Breast epithelium (tissue), 4 donors: ENCODE measurements at regions not wholly inside any gene's neighbourhood (a gene's known extent, or its start where the extent isn't known, plus 50 kb on each side); places are given as distances from the start of the nearest gene placed in this dataset.
"Not testable (repeated sequence)": the region's sequence is repeated elsewhere in the genome, so short reads cannot be mapped to it uniquely, and the experiment has no call there.

ENCODE experiments used
- DNase-seq, 2 donors: peaks; one replicate each; pipeline ENCODE4 v3.0.0-alpha.2; 2019; ENCODE audit warnings: low spot score in 2 of 2
- H3K27ac ChIP-seq, 2 donors: fragments of 200-600 bp; sonication (generic) in 1 of 2; one replicate each; pipeline ENCODE4 v1.5.1; 2016 to 2019; ENCODE audit warnings: mild to moderate bottlenecking in 1 of 2
- H3K27me3 ChIP-seq, 2 donors: fragments of 200-600 bp; sonication (generic) in 1 of 2; one replicate each; pipeline versions ENCODE4 v1.5.1 to v1.6.0; 2017 to 2019; ENCODE audit warnings: control low read depth in 1 of 2, mild to moderate bottlenecking in 1 of 2
- H3K36me3 ChIP-seq: fragments of 200-600 bp; one replicate; pipeline ENCODE4 v1.5.1; 2019
- H3K4me1 ChIP-seq, 2 donors: fragments of 200-600 bp; sonication (generic); one replicate each; pipeline ENCODE4 v1.5.1; 2016 to 2019; ENCODE audit warnings: control low read depth in 1 of 2
- H3K4me3 ChIP-seq, 3 donors: fragments of 200-600 bp; sonication (generic); 1 replicate in 2 of 3; 2 replicates in 1 of 3; pipeline ENCODE4 v1.5.1; 2016 to 2019; ENCODE audit warnings: mild to moderate bottlenecking in 3 of 3, moderate library complexity in 2 of 3
- H3K9me3 ChIP-seq, 2 donors: fragments of 200-600 bp; sonication (generic) in 1 of 2; one replicate each; pipeline ENCODE4 v1.5.1; 2016 to 2019; ENCODE audit warnings: control low read depth in 1 of 2
- intact Hi-C: fragments of 100-400 bp; cut with DNase I; formaldehyde crosslinking; loops from one replicate; pipeline ENCODE4 v1.15.1; 2023; ENCODE audit warnings: low total_unique reads

DNA sequence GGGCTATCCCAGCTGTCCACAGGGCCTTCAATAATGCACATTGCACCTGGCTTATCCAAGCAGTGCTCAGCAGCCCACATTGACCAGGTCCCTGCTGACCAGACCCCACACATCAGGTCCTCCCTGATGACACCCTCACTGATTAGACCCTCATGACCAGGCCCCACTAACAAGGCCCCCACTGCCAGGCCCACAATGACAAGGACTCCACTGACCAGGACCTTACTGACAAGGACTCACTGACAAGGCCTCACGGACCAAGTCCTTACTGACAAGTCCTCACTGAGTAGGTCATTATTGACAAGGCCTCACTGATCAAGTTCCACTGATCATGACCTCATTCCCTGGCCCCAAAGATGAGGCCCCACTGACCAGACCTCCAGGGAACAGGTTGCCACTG, 3837.8 kb upstream of the OR11H1 start:
- H3K36me3 ChIP-seq, H3K27me3 ChIP-seq, H3K9me3 ChIP-seq, H3K27ac ChIP-seq, H3K4me3 ChIP-seq, intact Hi-C loops, H3K4me1 ChIP-seq: not testable (repeated sequence)
- DNase-seq: peak in 1 of 2 donors; percentile 33

DNA sequence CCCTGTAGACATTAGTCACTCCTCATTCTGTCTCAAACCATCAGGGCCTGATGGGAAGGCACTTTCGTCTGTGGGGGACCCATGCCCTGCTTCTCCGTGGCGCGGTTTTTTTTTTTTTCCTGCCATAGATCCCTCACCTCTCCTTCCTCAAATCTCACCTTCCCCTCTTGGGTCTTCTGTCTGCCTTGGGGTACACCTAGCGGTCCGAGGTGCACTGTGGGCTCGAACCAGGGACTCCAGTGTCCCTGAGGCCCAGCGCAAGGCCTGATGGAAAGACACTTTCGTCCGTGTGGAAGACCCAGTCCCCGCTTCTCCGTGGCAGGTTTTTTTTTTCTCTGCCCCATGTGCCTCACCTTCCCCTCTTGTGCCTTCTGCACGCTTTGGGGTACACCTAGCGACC, 3824.4 kb upstream of the OR11H1 start:
- H3K27ac ChIP-seq, H3K4me1 ChIP-seq, H3K27me3 ChIP-seq, H3K9me3 ChIP-seq, H3K36me3 ChIP-seq, H3K4me3 ChIP-seq, intact Hi-C loops: not testable (repeated sequence)
- peak in 1 of 2 donors; percentile 20 for DNase-seq

DNA sequence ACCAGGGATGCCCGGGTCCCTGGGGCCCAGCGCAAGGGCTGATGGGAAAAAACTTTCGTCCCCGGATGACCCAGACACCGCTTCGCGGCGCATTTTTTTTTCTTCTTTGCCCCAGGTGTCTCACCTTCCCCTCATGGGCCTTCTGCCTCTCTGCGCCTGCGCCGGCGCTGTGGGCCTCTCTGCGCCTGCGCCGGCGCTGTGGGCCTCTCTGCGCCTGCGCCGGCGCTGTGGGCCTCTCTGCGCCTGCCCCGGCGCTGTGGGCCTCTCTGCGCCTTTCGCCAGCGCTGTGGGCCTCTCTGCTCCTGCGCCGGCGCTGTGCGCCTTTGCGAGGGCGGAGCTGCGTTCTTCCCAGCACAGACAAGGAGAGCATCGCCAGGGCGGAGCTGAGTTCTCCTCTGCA, 3821.2 kb upstream of the OR11H1 start:
- DNase-seq, H3K27me3 ChIP-seq, H3K9me3 ChIP-seq, intact Hi-C loops, H3K4me1 ChIP-seq, H3K36me3 ChIP-seq, H3K27ac ChIP-seq, H3K4me3 ChIP-seq: not testable (repeated sequence)
